Upper lobe of right lung (tissue), 1 donor: ENCODE measurements at regions not wholly inside any gene's neighbourhood (a gene's known extent, or its start where the extent isn't known, plus 50 kb on each side); places are given as distances from the start of the nearest gene placed in this dataset.

Experiments
- ATAC-seq: fragments of 200-7000 bp; cut with Tn5 transposase; one replicate; pipeline ENCODE4 v1.9.1; 2020; ENCODE audit warnings: mild to moderate bottlenecking, moderate library complexity
- DNase-seq: peaks from one replicate; pipeline ENCODE4 v3.0.0-alpha.2; 2020
- H3K27ac ChIP-seq: fragments of 200-600 bp; one replicate; pipeline ENCODE4 v1.8.0; 2022
- H3K27me3 ChIP-seq: fragments of 200-600 bp; one replicate; pipeline ENCODE4 v1.8.0; 2022; ENCODE audit warnings: mild to moderate bottlenecking
- H3K36me3 ChIP-seq: fragments of 200-600 bp; one replicate; pipeline ENCODE4 v1.8.0; 2022
- H3K4me1 ChIP-seq: fragments of 200-600 bp; one replicate; pipeline ENCODE4 v1.8.0; 2022
- H3K4me3 ChIP-seq: fragments of 200-600 bp; one replicate; pipeline ENCODE4 v1.8.0; 2022; ENCODE audit warnings: mild to moderate bottlenecking
- H3K9me3 ChIP-seq: fragments of 200-600 bp; one replicate; pipeline ENCODE4 v1.8.0; 2022
- intact Hi-C: fragments of 100-400 bp; cut with DNase I; formaldehyde crosslinking; loops from one replicate; pipeline ENCODE4 v1.11.0; 2022
- TF ChIP-seq, protein P1 (sequence below): fragments of 200-600 bp; IDR thresholded peaks from one replicate; pipeline ENCODE4 v1.8.0; 2022; ENCODE audit warnings: antibody characterized with exemption
- donor health status: DM: no; HTN: yes; CAD: no; lungs with severe emphysema.

DNA sequence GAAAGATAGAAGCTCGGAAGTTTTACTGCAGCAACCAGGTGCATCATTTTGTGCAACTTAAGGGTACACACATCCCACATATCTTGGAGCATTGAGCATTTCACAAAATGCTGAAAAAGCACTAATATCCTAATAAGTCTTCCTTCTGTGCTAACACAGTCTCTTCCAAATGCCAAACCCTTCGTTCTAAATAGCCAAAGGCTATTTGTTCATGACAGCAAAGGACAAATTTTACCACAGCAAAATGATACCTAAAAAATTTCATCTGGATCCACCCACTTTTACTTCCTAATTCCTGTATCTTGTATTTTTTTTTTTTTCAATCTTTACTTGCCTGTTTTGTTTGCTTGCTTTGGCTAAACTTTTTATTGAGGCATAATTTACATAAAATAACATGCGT lies 435.0 kb downstream of the RND3 start:
- DNase-seq = no peak
- intact Hi-C loops = no loop called here
- no peaks in the 10 kb centered on the region for H3K4me1 ChIP-seq
- no peaks in the 10 kb centered on the region for H3K36me3 ChIP-seq
- ATAC-seq = no peak
- H3K27ac ChIP-seq = no peak overlapping the region
- H3K9me3 ChIP-seq = no peaks in the 10 kb centered on the region
- no peaks in the 10 kb centered on the region for H3K27me3 ChIP-seq
- TF ChIP-seq, protein P1, sequence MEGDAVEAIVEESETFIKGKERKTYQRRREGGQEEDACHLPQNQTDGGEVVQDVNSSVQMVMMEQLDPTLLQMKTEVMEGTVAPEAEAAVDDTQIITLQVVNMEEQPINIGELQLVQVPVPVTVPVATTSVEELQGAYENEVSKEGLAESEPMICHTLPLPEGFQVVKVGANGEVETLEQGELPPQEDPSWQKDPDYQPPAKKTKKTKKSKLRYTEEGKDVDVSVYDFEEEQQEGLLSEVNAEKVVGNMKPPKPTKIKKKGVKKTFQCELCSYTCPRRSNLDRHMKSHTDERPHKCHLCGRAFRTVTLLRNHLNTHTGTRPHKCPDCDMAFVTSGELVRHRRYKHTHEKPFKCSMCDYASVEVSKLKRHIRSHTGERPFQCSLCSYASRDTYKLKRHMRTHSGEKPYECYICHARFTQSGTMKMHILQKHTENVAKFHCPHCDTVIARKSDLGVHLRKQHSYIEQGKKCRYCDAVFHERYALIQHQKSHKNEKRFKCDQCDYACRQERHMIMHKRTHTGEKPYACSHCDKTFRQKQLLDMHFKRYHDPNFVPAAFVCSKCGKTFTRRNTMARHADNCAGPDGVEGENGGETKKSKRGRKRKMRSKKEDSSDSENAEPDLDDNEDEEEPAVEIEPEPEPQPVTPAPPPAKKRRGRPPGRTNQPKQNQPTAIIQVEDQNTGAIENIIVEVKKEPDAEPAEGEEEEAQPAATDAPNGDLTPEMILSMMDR = no peak
- no peak overlapping the region for H3K4me3 ChIP-seq

GRCh38 chr2:150051004-150051403 lies 436.5 kb downstream of the RND3 start:
- H3K27ac ChIP-seq = no peak overlapping the region
- H3K36me3 ChIP-seq = no peaks in the 10 kb centered on the region
- ATAC-seq (no peak), DNase-seq (no peak)
- no peaks in the 10 kb centered on the region for H3K4me1 ChIP-seq
- no peaks in the 10 kb centered on the region for H3K27me3 ChIP-seq
- TF ChIP-seq, protein P1 = no peak
- no peak overlapping the region for H3K4me3 ChIP-seq
- no peaks in the 10 kb centered on the region for H3K9me3 ChIP-seq
- intact Hi-C loops = no loop called here

- TF ChIP-seq, protein P1 = no peak
These were observed 437.4 kb downstream of the RND3 start for GRCh38 chr2:150050036-150050435.

DNA sequence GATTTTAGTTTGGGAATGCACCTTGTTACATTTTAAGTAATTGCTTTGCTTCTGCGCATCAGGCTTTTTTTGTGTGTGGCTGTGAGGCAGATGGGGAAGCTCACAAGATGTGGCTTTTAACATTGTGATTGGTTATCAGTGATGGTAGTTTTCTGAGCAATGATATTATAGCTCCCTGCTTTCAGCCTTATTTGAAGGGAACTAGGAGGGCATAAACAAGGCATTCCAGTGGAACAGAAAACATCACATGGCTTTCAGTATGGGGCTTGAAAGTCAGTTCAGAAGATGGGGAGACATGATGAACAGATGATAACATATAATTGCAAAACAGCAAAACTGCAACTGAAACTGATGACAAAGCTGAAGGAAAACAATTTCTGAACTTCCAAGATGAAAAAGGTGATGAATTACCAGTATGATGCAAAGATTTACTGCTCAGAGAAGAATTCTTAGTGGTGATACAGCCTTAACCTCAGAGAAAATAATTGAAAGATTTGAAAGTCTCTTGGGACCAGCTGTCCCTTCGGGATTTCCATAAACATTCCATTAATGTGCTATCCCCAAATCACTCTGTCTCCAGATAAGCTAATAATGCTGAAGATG lies 439.7 kb downstream of the RND3 start:
- ATAC-seq = no peak
- Histone ChIP-seq H3K27me3 (no peaks in the 10 kb centered on the region), H3K4me1 (no peaks in the 10 kb centered on the region), H3K9me3 (no peaks in the 10 kb centered on the region), H3K4me3 (no peak overlapping the region), H3K36me3 (no peaks in the 10 kb centered on the region), H3K27ac (no peak overlapping the region)
- intact Hi-C loops = no loop called here
- DNase-seq = no peak
- TF ChIP-seq, protein P1 = no peak

More at GRCh38 chr2:150050036-150050435, 437.4 kb downstream of the RND3 start:
- DNase-seq (no peak), ATAC-seq (no peak)
- intact Hi-C loops = no loop called here
- Histone ChIP-seq H3K36me3 (no peaks in the 10 kb centered on the region), H3K9me3 (no peaks in the 10 kb centered on the region), H3K4me3 (no peak overlapping the region), H3K4me1 (no peaks in the 10 kb centered on the region), H3K27ac (no peak overlapping the region), H3K27me3 (no peaks in the 10 kb centered on the region)

DNA sequence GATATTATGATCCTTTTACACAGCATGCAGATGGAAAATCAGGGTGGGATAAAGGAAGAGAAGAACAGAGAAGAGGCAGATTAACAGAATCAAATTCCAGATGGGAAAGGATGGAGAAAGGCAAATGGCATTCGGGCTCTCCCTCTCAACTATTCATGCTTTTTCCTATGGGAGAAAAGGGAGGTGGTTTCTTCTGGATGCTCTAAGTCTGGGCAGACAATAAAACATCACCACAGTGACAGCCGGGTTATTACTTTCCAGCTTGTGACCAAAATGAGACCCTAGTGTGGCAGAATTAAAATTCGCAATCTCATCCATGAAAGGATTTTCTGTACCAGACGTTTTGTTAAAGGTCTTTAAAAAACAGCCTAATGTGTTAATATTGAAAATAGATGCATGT lies 440.7 kb downstream of the RND3 start:
- no peak overlapping the region for H3K4me3 ChIP-seq
- TF ChIP-seq, protein P1 = no peak
- H3K27ac ChIP-seq = no peak overlapping the region
- H3K4me1 ChIP-seq = no peaks in the 10 kb centered on the region
- H3K9me3 ChIP-seq = no peaks in the 10 kb centered on the region
- intact Hi-C loops = no loop called here
- ATAC-seq (no peak), DNase-seq (no peak)
- H3K36me3 ChIP-seq = no peaks in the 10 kb centered on the region
- H3K27me3 ChIP-seq = no peaks in the 10 kb centered on the region

GRCh38 chr2:150046211-150046610 lies 441.3 kb downstream of the RND3 start:
- DNase-seq (no peak), ATAC-seq (no peak)
- no peaks in the 10 kb centered on the region for H3K27me3 ChIP-seq
- no peaks in the 10 kb centered on the region for H3K9me3 ChIP-seq
- TF ChIP-seq, protein P1 = no peak
- no peaks in the 10 kb centered on the region for H3K36me3 ChIP-seq
- H3K4me1 ChIP-seq = no peaks in the 10 kb centered on the region
- no peak overlapping the region for H3K27ac ChIP-seq
- intact Hi-C loops = no loop called here
- no peak overlapping the region for H3K4me3 ChIP-seq
